ENCODE measurements at regions not wholly inside any gene's neighbourhood (a gene's known extent, or its start where the extent isn't known, plus 50 kb on each side); places are given as distances from the start of the nearest gene placed in this dataset.

DNA sequence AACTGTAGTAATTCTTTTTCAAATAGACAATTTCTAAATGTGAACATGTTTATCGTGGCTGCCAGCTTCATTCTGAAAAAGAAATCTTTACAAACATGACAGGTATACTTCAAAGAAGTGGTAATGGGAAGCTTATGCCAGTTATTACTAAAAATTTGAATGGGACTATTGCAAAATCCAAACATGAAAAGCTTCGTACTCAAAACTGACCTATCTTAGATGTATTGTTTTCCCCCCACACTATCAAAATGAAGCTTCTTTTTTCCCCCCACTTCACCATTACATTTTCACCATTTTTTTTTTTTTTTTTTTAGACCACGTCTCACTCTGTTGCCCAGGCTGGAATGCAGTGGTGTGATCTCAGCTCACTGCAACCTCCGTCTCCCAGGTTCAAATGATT lies 50.4 kb upstream of the SERTAD2 start:
- in situ Hi-C loops (cut with HindIII; ENCODE audit: low sequenced_read_pairs) = loop anchor here (5.0 kb wide), 1 partner anchor 33 kb away; no protein-coding TSS in a partner anchor

DNA sequence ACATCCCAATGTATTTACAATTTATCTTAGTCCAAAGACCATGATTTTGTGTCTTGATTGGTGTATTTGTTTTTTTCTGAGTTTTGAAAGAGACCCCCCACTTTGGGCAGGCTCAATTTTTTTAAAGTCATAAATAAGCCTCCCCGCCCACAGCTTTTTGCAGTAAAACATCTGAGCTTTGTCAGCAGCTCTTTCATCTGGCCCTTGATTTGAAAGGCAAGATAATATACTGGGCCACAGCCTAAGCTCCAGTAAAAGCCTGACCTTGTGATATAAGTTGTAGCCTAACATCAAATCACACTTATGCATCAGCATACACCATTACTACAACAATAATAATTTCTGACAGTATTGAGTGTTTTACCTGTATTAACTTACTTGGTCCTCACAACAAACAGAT lies 51.3 kb upstream of the SERTAD2 start:
- in situ Hi-C loops (cut with HindIII; ENCODE audit: low sequenced_read_pairs) = loop anchor here (5.0 kb wide), 1 partner anchor 32 kb away; no protein-coding TSS in a partner anchor

DNA sequence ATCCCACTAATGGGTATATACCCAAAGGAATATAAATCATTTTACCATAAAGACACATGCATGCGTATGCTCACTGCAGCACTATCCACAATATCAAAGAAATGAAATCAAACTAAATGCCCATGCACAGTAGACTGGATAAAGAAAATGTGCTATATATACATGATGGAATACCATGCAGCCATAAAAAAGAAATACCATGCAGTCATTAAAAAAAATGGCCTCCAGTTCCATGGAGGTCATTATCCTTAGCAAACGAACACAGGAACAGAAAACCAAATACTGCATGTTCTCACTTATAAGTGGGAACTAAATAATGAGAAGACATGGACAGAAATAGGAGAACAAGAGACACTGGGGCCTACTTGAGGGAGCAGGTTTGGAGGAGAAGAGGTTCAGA lies 53.6 kb upstream of the SERTAD2 start:
- in situ Hi-C loops (cut with HindIII; ENCODE audit: low sequenced_read_pairs) = no loop called here

- in situ Hi-C loops (cut with HindIII; ENCODE audit: low sequenced_read_pairs) = no loop called here
These were observed 55.1 kb upstream of the SERTAD2 start for GRCh38 chr2:64708829-64709228.

DNA sequence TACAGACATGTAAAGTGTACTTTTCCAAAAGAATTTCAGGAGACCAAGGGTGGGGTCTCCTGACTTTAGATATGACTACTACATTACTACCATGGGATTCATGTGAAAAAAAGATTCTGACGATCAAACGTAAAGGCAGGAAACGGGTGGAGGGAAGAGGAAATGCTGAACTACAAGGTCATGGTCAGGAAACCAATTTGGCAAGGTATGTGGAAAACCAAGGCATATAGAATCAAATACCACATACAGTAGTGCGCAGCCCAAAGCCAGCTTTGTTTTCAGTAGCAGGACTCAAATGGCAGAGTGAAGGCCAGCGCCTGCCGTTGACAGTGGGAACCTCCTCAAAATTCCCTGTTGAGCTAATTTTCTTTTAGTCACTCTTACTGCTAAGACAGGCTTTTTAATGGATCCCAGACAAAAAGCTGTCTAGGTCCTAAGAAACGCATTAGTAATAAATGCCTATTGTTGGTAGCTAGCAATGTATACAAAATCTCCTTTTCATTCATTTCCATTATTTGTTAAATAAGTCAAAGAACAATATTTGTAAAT lies 57.6 kb upstream of the SERTAD2 start:
- in situ Hi-C loops (cut with HindIII; ENCODE audit: low sequenced_read_pairs) = no loop called here

DNA sequence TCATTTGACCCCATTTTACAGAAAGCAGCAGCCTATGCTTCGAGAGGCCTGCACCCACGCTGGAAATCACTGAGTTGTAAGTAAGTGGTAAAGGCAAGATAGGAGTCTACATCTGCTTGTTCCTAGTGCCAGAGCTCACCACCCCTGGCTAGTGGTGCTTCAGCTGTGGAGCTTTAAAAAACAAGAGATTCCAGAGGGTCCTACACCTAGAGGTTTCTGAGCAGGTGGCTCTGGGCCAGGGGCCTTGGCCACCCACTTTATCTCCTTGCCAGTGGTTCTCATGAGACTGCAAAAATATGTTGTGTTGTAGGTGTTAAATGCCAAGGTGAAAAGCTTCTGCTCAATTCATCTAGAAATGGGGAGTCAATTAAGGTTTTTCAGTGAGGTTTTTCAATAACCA lies 60.0 kb upstream of the SERTAD2 start:
- in situ Hi-C loops (cut with HindIII; ENCODE audit: low sequenced_read_pairs) = no loop called here

DNA sequence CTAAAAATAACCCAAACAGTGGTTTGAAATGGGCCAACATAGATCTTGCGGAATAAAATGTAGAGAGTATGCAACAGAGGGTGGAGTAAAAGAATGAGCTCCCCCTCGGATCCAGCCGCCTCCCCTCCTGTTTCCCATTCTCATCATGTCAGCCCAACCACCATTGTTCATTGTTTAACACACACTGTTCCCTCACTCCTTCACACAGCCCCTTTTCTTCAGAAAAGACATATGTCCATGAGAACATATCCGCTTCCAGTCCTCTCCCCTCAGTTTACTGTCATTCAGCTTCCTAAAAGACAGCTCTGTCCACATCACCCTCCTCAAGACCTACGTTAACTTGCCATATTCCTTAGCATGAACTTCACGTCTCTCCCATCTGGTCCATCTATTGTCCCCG lies 62.9 kb upstream of the SERTAD2 start:
- in situ Hi-C loops (cut with HindIII; ENCODE audit: low sequenced_read_pairs) = no loop called here

DNA sequence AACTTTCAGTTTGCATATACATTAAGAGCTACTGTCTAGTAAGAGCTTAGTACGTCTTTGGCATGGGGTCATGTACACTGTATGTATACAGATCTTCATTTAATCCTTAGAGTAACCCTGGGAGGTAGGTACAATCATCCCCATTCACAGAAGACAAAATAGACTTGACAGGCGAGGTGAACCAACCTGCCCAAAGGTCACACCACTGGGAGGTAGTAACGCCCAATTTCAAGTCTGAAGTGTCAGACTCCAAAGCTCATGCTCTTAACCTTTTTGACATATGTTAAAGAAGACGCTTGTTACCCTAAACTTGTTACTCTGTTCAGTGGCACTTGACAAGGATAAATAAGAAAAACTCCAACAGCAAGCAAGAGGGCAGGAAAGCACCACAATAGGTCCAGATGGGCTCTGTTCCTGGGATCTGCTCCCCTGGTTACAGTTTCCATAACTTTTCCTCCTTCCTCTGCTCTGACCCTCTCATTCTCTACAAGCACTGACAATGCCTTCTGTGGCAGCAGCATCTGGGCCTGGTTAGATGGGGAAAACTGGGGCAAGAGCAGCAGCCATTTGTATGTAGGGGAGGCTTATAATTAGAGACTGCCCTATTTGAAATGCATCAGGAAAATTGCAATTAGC lies 64.7 kb upstream of the SERTAD2 start:
- in situ Hi-C loops (cut with HindIII; ENCODE audit: low sequenced_read_pairs) = no loop called here

DNA sequence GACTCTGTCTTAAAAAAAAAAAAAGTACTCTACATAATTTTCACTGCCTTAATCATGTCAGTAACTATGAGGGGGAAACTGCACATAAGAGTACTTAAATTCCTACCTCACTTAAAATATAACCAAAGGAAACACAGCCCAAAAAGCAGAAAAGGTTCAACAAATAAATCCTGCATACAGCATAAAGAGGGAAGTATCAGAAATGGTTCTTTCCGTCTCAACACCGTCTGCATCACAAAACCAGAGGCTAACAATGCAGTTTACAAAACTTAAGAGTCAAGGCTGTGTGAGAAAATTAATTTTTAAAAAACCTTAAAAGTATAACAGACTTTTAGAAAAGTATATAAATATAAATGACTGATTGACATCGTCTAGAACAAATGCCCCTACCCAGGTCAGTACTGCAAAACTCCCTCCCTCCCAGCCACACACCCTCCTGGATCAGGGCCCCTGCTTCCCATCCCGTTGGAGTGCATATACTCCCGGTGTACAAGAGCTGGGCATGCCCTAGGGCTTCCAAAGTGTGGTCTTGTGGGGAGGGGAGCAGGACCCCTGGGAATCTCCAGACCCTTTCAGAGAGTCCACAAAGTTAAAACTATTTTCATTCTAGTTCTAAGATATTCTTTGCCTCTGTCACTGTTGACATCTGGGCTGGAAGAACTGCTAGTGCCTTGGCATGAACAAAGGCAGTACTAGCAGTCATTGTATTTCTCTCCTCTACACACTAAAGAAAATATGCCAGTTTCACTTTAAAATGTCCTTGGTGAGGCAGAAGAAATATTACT lies 67.0 kb upstream of the SERTAD2 start:
- in situ Hi-C loops (cut with HindIII; ENCODE audit: low sequenced_read_pairs) = no loop called here

DNA sequence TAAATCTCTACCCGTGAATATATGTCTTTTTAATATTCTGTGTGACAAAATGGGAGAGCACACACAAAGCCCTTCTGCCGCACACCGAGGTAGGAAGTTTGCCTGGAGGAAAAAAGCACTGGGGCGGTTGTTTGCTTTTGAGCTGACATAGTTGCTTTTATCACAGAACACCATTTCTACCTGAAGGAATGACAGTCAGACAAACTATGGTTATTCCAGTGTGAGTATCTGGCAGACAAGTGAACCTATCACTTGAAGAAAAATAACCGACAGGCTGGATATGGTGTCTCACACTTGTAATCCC lies 67.6 kb upstream of the SERTAD2 start:
- in situ Hi-C loops (cut with HindIII; ENCODE audit: low sequenced_read_pairs) = no loop called here

DNA sequence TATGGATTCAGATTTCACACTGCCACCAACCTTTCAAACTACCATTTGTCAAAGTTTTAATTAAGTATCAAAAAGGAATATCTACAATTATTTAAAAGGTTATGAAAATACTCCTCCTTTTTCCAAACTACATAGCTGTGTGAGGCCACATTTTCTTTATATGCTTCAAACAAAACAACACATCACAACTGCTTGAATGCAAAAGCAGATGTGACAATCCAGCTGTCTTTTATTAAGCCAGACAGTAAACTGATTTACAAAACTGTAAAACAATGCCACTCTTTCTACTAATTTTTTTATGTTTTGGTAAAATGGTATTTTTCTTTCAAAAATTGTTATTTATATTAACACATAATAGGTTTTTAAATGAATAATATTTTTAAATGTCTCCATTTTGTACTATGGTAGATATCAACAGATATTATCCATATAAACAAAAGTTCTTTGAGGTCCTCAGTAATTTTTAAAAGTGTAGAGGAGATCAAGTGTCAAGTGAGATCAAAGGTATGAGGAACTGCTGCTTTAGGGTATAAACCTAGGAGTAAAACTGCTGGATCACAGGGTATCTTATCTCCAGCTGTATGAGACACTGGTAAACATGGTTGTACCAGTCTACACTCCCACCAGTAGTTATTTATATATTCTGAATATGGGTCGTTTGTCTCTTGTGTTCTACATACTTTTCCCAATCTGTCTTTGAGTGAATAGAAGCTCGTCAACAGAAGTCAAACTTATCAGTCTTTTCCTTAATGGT lies 68.8 kb upstream of the SERTAD2 start:
- in situ Hi-C loops (cut with HindIII; ENCODE audit: low sequenced_read_pairs) = no loop called here

DNA sequence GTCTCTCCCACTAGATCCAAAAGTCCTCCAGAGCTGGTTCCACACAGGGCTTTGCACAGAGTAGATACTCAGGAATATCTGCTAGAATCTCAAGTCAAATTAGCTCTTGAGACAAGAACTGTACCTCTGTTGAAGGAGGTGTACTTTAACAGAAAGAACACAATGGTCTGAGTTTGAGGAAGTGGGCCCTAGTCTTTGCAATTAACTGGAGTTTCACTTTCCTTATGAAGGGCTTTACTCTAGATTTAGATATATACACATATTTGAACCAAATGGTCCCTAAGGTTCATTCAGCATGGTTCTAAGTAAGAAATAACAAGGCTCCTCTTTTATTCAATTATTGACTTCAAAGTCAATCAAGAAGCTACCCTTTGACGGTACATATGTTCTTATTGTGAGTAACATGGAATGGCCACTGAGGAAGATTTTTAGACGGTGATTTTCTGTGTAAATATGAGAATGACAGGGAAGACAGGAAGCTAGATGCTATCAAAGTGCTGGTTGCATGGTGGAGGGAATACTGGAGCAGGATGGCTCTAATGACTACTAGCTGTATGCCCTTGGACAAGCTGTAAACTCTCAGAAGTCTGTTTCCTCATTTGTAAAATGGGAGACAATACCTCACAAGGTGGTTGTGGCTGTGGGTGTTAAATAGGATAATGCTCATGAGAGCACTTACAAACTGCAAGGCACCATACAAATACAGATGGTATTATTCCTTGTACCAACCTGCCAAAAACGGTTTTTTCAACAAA lies 73.5 kb upstream of the SERTAD2 start:
- in situ Hi-C loops (cut with HindIII; ENCODE audit: low sequenced_read_pairs) = no loop called here

DNA sequence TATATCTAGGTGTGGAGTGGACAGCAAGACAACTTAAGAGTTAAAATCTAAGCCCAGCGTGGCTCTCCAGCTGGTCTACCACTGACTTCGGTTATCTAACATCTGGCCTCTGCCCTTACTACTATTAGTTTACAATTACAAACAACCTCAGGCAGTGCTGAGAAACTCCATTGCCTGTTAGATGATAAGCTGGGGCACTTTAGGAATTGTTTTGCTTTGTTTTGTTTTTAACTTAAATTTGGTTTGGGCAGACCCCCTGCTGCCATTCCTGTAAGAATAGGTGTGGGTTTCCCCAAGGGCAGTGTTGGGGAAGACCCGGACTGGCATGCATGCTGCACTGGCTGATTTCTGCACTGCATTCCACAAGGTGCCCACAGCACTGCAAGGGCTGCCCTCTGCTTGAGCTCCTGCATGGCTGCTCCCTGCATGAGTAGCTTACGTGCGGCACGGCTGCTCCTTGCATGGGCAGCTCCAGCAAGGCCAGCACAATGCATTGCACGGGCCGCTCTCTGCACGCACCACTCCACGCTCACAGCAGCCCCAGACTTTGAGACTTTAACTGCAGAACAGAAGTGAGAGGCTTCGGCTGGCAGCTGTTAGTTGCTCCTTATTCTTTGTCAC lies 74.2 kb upstream of the SERTAD2 start:
- in situ Hi-C loops (cut with HindIII; ENCODE audit: low sequenced_read_pairs) = no loop called here

DNA sequence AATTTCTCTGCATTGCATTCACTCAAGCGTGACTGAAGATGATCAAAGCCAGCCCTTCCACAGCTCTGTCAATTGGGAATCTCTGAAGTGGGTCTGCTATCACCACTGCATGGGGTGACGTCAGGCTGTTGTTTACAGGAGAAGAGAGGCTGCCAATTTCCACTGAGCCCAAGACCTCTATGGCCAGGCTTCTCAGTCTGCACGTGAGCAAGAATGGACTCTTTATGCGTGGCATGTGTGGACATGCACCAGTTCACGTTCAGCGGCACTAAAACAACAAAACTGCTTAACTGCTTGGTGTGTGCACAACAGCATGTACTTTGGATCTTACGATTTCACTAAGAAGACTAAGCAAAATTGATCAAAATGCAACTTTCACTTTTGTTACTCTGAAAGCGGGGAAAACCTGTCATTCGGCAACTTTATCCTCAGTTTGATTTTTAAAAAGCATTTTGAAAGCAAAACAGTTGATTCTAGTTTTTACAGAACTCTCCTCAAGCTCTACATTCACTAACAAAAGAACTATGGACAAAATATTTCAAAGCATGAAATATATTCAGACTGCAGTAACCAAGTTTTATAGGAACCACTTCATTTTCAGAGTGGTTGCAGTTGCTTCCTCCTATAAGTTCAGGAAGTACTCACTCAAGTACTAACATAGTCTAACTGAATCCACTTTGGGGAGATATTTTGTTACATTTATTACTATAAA lies 77.0 kb upstream of the SERTAD2 start:
- in situ Hi-C loops (cut with HindIII; ENCODE audit: low sequenced_read_pairs) = no loop called here

DNA sequence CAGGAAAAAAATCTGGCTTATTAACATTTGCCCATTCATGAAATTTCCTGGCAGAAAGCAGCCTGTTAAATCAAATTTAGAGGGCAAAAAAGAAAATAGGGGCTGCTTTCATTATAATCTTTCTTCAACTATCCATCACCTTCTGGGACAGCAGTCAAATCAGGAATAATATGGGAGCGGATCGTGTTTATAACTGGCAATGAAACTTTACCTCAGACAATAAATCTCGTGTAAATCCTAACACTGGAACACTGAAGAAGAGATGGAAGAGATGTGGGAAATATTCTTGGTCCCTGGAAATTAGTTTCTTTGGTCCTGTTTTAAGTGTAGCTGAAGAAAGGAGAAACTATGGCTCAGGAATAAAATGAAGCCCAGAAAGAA lies 77.5 kb upstream of the SERTAD2 start:
- in situ Hi-C loops (cut with HindIII; ENCODE audit: low sequenced_read_pairs) = no loop called here

- in situ Hi-C loops (cut with HindIII; ENCODE audit: low sequenced_read_pairs) = no loop called here
These were observed 78.0 kb upstream of the SERTAD2 start for GRCh38 chr2:64731746-64732145.

DNA sequence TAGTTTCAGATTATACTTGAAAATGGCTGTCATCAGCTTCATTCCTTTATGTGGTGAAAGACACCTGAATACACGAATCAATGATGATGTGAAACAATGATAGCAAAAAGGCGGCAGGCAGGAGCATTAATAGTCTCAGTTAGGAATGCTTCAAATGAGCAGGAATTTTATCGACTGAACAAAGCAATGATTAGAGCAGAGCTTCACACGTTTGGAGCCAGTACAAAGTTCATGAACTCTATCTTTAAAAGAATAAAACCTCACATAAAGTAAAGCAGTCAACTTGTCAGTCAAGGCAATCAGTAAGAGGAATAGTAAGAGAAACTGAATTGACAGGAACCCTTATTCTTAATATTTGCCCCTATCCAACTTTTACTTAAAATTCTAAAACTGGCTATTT lies 78.4 kb upstream of the SERTAD2 start:
- in situ Hi-C loops (cut with HindIII; ENCODE audit: low sequenced_read_pairs) = no loop called here

- in situ Hi-C loops (cut with HindIII; ENCODE audit: low sequenced_read_pairs) = loop anchor here (5.0 kb wide), 1 partner anchor 33 kb away; no protein-coding TSS in a partner anchor
These were observed 81.8 kb upstream of the SERTAD2 start for GRCh38 chr2:64735504-64735903.

- in situ Hi-C loops (cut with HindIII; ENCODE audit: low sequenced_read_pairs) = loop anchor here (5.0 kb wide), 1 partner anchor 35 kb away; no protein-coding TSS in a partner anchor
These were observed 83.8 kb upstream of the SERTAD2 start for GRCh38 chr2:64737547-64737946.

DNA sequence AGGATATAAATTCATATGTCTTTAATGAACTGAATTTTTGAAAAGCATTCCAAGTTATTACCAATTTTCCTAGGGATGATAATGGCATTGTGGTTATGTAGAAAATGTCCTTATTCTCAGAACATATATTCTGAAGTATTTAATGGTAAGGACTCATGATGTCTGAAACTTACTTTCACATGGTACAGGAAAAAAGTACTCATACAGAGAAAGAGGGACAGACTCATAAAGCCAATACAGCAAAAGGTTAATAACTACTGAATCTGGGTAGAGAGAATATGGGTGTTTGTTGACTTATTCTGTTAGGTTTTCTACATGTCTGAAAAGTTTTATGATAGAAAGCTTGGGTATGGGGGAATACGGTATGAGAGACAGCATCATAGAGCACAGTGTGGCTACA lies 84.3 kb upstream of the SERTAD2 start:
- in situ Hi-C loops (cut with HindIII; ENCODE audit: low sequenced_read_pairs) = loop anchor here (5.0 kb wide), 1 partner anchor 36 kb away; no protein-coding TSS in a partner anchor

Measured in DLD1 (cell line).